HG03066 (cell line): ENCODE measurements at regions not wholly inside any gene's neighbourhood (a gene's known extent, or its start where the extent isn't known, plus 50 kb on each side); places are given as distances from the start of the nearest gene placed in this dataset.
"Not testable (repeated sequence)": the region's sequence is repeated elsewhere in the genome, so short reads cannot be mapped to it uniquely, and the experiment has no call there.

Source experiments
- ATAC-seq: cut with Tn5 transposase; IDR thresholded peaks from one replicate; pipeline ENCODE4 v1.9.1; 2021; ENCODE audit warnings: low read depth; ENCODE audit not compliant: unreplicated experiment

GRCh38 chr10:9214618-9215017 lies 1160.1 kb downstream of the GATA3 start:
- no peak for ATAC-seq

- ATAC-seq = no peak
These were observed 1160.6 kb downstream of the GATA3 start for GRCh38 chr10:9215121-9215520.

GRCh38 chr10:9219860-9220259 lies 1165.4 kb downstream of the GATA3 start:
- no peak for ATAC-seq

GRCh38 chr10:9222917-9223316 lies 1168.4 kb downstream of the GATA3 start:
- ATAC-seq = no peak

GRCh38 chr10:9227679-9228365 lies 1173.3 kb downstream of the GATA3 start:
- no peak for ATAC-seq

GRCh38 chr10:9228771-9229170 lies 1174.3 kb downstream of the GATA3 start:
- no peak for ATAC-seq

- ATAC-seq = no peak
These were observed 1175.3 kb downstream of the GATA3 start for GRCh38 chr10:9229702-9230244.

- ATAC-seq = no peak
These were observed 1176.1 kb downstream of the GATA3 start for GRCh38 chr10:9230625-9231024.

- ATAC-seq = no peak
These were observed 1179.7 kb downstream of the GATA3 start for GRCh38 chr10:9234191-9234590.

GRCh38 chr10:9238041-9238440 lies 1183.6 kb downstream of the GATA3 start:
- ATAC-seq = no peak

- no peak for ATAC-seq
These were observed 1184.8 kb downstream of the GATA3 start for GRCh38 chr10:9239298-9239697.

- no peak for ATAC-seq
These were observed 1189.5 kb downstream of the GATA3 start for GRCh38 chr10:9243941-9244411.

- ATAC-seq = no peak
These were observed 1190.4 kb downstream of the GATA3 start for GRCh38 chr10:9244864-9245263.

GRCh38 chr10:9253121-9253520 lies 1198.6 kb downstream of the GATA3 start:
- no peak for ATAC-seq

- ATAC-seq = no peak
These were observed 1199.9 kb downstream of the GATA3 start for GRCh38 chr10:9254353-9254752.

- ATAC-seq = no peak
These were observed 1206.2 kb downstream of the GATA3 start for GRCh38 chr10:9260690-9261089.

- no peak for ATAC-seq
These were observed 1208.3 kb downstream of the GATA3 start for GRCh38 chr10:9262770-9263169.

GRCh38 chr10:9268176-9268575 lies 1213.7 kb downstream of the GATA3 start:
- no peak for ATAC-seq

GRCh38 chr10:9273126-9273833 lies 1218.8 kb downstream of the GATA3 start:
- not testable (repeated sequence) for ATAC-seq

GRCh38 chr10:9274206-9274755 lies 1219.8 kb downstream of the GATA3 start:
- no peak for ATAC-seq

GRCh38 chr10:9275861-9276260 lies 1221.4 kb downstream of the GATA3 start:
- ATAC-seq = no peak
